ENCODE measurements at regions not wholly inside any gene's neighbourhood (a gene's known extent, or its start where the extent isn't known, plus 50 kb on each side); places are given as distances from the start of the nearest gene placed in this dataset.
A peak's percentile ranks its signal among the peaks of the same experiment; 100 is the strongest.

- 18 to 56% (median 50%) methylated on average over 1 of the region's 1 CpG for WGBS, 3 donors
- FAIRE-seq (no peak), DNase-seq (no peak)
- no peak overlapping the region for H3K4me3 ChIP-seq (ENCODE audit: low read depth in 1 of 3, low read length in 3 of 3)
- no peaks in the 10 kb centered on the region for H3K4me1 ChIP-seq (ENCODE audit: control insufficient read depth in 3 of 3, insufficient read depth in 2 of 3, low read depth in 1 of 3, low read length in 2 of 3)
- H3K36me3 ChIP-seq (ENCODE audit: control insufficient read depth in 3 of 3, insufficient read depth in 2 of 3, low read depth in 1 of 3, low read length in 3 of 3) = no peaks in the 10 kb centered on the region
- H3K27ac ChIP-seq (ENCODE audit: low read depth in 1 of 3, low read length in 2 of 3) = no peak overlapping the region
- H3K9me3 ChIP-seq (ENCODE audit: control insufficient read depth in 2 of 2, insufficient read depth in 1 of 2, low read depth in 1 of 2, low read length in 1 of 2) = no peaks in the 10 kb centered on the region
- H3K27me3 ChIP-seq (ENCODE audit: control insufficient read depth in 3 of 3, insufficient read depth in 3 of 3, low read length in 3 of 3) = no peaks in the 10 kb centered on the region
Observed at GRCh38 chr6:159109391-159109790, 59.8 kb upstream of the FNDC1 start.

DNA sequence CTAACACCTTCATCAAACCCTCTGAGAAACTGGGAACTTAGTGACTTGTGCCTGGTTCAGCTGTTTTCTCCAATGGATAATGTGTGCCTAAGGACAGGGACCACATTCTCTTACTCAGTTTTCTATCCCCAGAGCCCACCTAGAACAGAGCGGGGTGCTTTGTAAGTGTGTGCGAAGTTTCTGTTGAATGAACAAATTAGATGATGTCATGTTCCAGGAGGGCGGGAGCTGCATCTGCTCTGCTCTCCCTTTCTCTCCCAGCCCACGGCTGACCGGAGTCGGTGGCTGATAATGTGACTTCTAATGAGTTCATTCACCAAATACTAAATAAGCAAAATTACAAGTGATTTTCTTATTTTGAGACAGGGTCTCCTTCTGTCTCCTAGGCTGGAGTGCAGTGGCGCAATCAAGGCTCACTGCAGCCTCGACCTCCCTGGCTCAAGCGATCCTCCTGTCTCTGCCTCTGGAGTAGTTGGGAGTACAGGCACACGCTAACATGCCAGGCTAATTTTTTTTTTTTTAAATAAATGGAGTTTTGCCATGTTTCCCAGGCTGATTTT is 60.7 kb upstream of the FNDC1 start:
- Histone ChIP-seq H3K4me3 (ENCODE audit: low read depth in 1 of 3, low read length in 3 of 3) (no peak overlapping the region), H3K9me3 (ENCODE audit: control insufficient read depth in 2 of 2, insufficient read depth in 1 of 2, low read depth in 1 of 2, low read length in 1 of 2) (no peaks in the 10 kb centered on the region), H3K36me3 (ENCODE audit: control insufficient read depth in 3 of 3, insufficient read depth in 2 of 3, low read depth in 1 of 3, low read length in 3 of 3) (no peaks in the 10 kb centered on the region), H3K27ac (ENCODE audit: low read depth in 1 of 3, low read length in 2 of 3) (no peak overlapping the region), H3K27me3 (ENCODE audit: control insufficient read depth in 3 of 3, insufficient read depth in 3 of 3, low read length in 3 of 3) (peaks cover 0 to 2% (median 0%) of the 10 kb centered on the region in 3 donors), H3K4me1 (ENCODE audit: control insufficient read depth in 3 of 3, insufficient read depth in 2 of 3, low read depth in 1 of 3, low read length in 2 of 3) (no peaks in the 10 kb centered on the region)
- 92 to 95% (median 94%) methylated on average over 10 of the region's 10 CpGs for WGBS, 3 donors
- FAIRE-seq (no peak), DNase-seq (no peak)

GRCh38 chr6:159107451-159108260 is 61.5 kb upstream of the FNDC1 start:
- Histone ChIP-seq H3K4me3 (ENCODE audit: low read depth in 1 of 3, low read length in 3 of 3) (no peak overlapping the region), H3K27me3 (ENCODE audit: control insufficient read depth in 3 of 3, insufficient read depth in 3 of 3, low read length in 3 of 3) (peaks cover 0 to 2% (median 0%) of the 10 kb centered on the region in 3 donors), H3K9me3 (ENCODE audit: control insufficient read depth in 2 of 2, insufficient read depth in 1 of 2, low read depth in 1 of 2, low read length in 1 of 2) (no peaks in the 10 kb centered on the region), H3K4me1 (ENCODE audit: control insufficient read depth in 3 of 3, insufficient read depth in 2 of 3, low read depth in 1 of 3, low read length in 2 of 3) (no peaks in the 10 kb centered on the region), H3K36me3 (ENCODE audit: control insufficient read depth in 3 of 3, insufficient read depth in 2 of 3, low read depth in 1 of 3, low read length in 3 of 3) (no peaks in the 10 kb centered on the region), H3K27ac (ENCODE audit: low read depth in 1 of 3, low read length in 2 of 3) (peak overlapping the region in 2 of 3 donors; percentile 23 to 53)
- 63 to 82% (median 69%) methylated on average over 19 of the region's 19 CpGs for WGBS, 3 donors
- peak in 1 of 2 donors; percentile 38 for DNase-seq
- FAIRE-seq = no peak

DNA sequence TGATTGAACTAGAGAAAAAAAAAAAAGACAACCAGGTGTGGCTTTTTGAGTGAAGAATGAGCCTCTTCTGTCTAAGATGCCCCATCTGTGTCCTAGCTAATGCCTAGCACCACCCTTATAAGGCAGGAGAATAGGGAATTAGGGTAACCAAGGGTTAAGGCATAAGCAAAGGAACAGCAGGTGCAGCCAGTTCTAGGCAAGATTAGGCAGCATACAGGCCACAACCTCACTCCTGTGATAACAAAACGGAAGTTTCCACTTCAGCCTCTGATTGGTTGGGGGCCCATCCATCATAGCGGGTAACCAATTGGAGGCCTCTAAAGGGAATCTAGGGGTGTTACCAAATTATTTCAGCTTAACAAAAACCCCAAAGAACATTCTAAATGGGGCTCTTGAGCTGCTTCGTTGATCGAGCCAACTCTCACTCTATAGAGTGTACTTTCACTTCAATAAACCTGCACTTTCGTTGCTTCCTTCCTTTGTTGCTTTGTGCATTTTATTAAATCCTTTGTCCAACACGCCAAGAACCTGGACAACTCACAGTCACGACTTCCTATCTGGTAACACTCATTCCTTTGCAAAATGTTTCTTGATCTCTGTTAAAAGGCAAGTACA is 61.9 kb upstream of the TAGAP start:
- Histone ChIP-seq H3K4me3 (ENCODE audit: low read depth in 1 of 3, low read length in 3 of 3) (no peak overlapping the region), H3K27ac (ENCODE audit: low read depth in 1 of 3, low read length in 2 of 3) (peak overlapping the region in 2 of 3 donors; percentile 23 to 53), H3K27me3 (ENCODE audit: control insufficient read depth in 3 of 3, insufficient read depth in 3 of 3, low read length in 3 of 3) (peaks cover 0 to 2% (median 0%) of the 10 kb centered on the region in 3 donors), H3K36me3 (ENCODE audit: control insufficient read depth in 3 of 3, insufficient read depth in 2 of 3, low read depth in 1 of 3, low read length in 3 of 3) (no peaks in the 10 kb centered on the region), H3K4me1 (ENCODE audit: control insufficient read depth in 3 of 3, insufficient read depth in 2 of 3, low read depth in 1 of 3, low read length in 2 of 3) (no peaks in the 10 kb centered on the region), H3K9me3 (ENCODE audit: control insufficient read depth in 2 of 2, insufficient read depth in 1 of 2, low read depth in 1 of 2, low read length in 1 of 2) (no peaks in the 10 kb centered on the region)
- 16 to 34% (median 18%) methylated on average over 7 of the region's 7 CpGs for WGBS, 3 donors
- DNase-seq (peak; percentile 65 to 89), FAIRE-seq (no peak)

DNA sequence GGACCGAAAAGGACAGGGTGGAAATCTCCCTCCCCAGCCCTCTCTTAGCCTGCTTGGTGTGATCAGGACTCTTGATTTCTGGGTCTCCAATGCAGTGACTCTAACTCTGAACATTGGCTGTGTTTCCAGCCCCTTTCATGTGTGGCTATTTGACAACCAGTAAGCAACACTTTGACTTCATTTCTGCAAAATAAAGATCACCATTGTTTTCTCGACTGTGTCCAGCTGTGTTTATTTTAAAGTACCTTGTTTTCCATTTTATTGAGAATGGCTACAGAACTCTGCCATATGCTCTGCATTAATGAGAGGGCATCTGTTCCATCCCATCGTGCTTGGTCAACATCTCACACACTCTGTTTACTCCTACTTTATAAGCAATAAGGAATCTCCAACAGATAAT is 60.9 kb upstream of the TAGAP start:
- no peak overlapping the region for H3K4me3 ChIP-seq (ENCODE audit: low read depth in 1 of 3, low read length in 3 of 3)
- H3K27ac ChIP-seq (ENCODE audit: low read depth in 1 of 3, low read length in 2 of 3) = no peak overlapping the region
- H3K27me3 ChIP-seq (ENCODE audit: control insufficient read depth in 3 of 3, insufficient read depth in 3 of 3, low read length in 3 of 3) = peaks cover 0 to 2% (median 0%) of the 10 kb centered on the region in 3 donors
- no peak for FAIRE-seq
- H3K4me1 ChIP-seq (ENCODE audit: control insufficient read depth in 3 of 3, insufficient read depth in 2 of 3, low read depth in 1 of 3, low read length in 2 of 3) = no peaks in the 10 kb centered on the region
- DNase-seq = no peak
- H3K36me3 ChIP-seq (ENCODE audit: control insufficient read depth in 3 of 3, insufficient read depth in 2 of 3, low read depth in 1 of 3, low read length in 3 of 3) = no peaks in the 10 kb centered on the region
- no peaks in the 10 kb centered on the region for H3K9me3 ChIP-seq (ENCODE audit: control insufficient read depth in 2 of 2, insufficient read depth in 1 of 2, low read depth in 1 of 2, low read length in 1 of 2)
- 56 to 60% (median 60%) methylated on average over 3 of the region's 3 CpGs for WGBS, 3 donors

GRCh38 chr6:159104931-159105330 is 60.1 kb upstream of the TAGAP start:
- Histone ChIP-seq H3K27me3 (ENCODE audit: control insufficient read depth in 3 of 3, insufficient read depth in 3 of 3, low read length in 3 of 3) (peaks cover 0 to 2% (median 0%) of the 10 kb centered on the region in 3 donors), H3K9me3 (ENCODE audit: control insufficient read depth in 2 of 2, insufficient read depth in 1 of 2, low read depth in 1 of 2, low read length in 1 of 2) (no peaks in the 10 kb centered on the region), H3K36me3 (ENCODE audit: control insufficient read depth in 3 of 3, insufficient read depth in 2 of 3, low read depth in 1 of 3, low read length in 3 of 3) (no peaks in the 10 kb centered on the region), H3K27ac (ENCODE audit: low read depth in 1 of 3, low read length in 2 of 3) (no peak overlapping the region), H3K4me3 (ENCODE audit: low read depth in 1 of 3, low read length in 3 of 3) (no peak overlapping the region), H3K4me1 (ENCODE audit: control insufficient read depth in 3 of 3, insufficient read depth in 2 of 3, low read depth in 1 of 3, low read length in 2 of 3) (no peaks in the 10 kb centered on the region)
- no peak for FAIRE-seq
- WGBS, 3 donors = 79 to 85% (median 81%) methylated on average over 5 of the region's 5 CpGs
- DNase-seq = no peak

GRCh38 chr6:159104163-159104925 is 59.6 kb upstream of the TAGAP start:
- no peak for FAIRE-seq
- H3K4me1 ChIP-seq (ENCODE audit: control insufficient read depth in 3 of 3, insufficient read depth in 2 of 3, low read depth in 1 of 3, low read length in 2 of 3) = no peaks in the 10 kb centered on the region
- H3K36me3 ChIP-seq (ENCODE audit: control insufficient read depth in 3 of 3, insufficient read depth in 2 of 3, low read depth in 1 of 3, low read length in 3 of 3) = no peaks in the 10 kb centered on the region
- peaks cover 0 to 2% (median 0%) of the 10 kb centered on the region in 3 donors for H3K27me3 ChIP-seq (ENCODE audit: control insufficient read depth in 3 of 3, insufficient read depth in 3 of 3, low read length in 3 of 3)
- 32 to 35% (median 34%) methylated on average over 17 of the region's 17 CpGs for WGBS, 3 donors
- H3K4me3 ChIP-seq (ENCODE audit: low read depth in 1 of 3, low read length in 3 of 3) = no peak overlapping the region
- no peaks in the 10 kb centered on the region for H3K9me3 ChIP-seq (ENCODE audit: control insufficient read depth in 2 of 2, insufficient read depth in 1 of 2, low read depth in 1 of 2, low read length in 1 of 2)
- H3K27ac ChIP-seq (ENCODE audit: low read depth in 1 of 3, low read length in 2 of 3) = no peak overlapping the region
- DNase-seq = peak; percentile 61 to 70

All from small intestine (tissue), 7 donors.